HepG2 (cell line): ENCODE measurements at regions not wholly inside any gene's neighbourhood (a gene's known extent, or its start where the extent isn't known, plus 50 kb on each side); places are given as distances from the start of the nearest gene placed in this dataset.

Source experiments
- ATAC-seq: fragments of 200-7000 bp; cut with Tn5 transposase; 3 replicates; pipeline ENCODE4 v1.9.1; 2020; ENCODE audit warnings: mild to moderate bottlenecking, moderate library complexity
- BruUV-seq: library from RNA; stranded (reverse); fragments of 400-500 nt; replicated peaks from 2 replicates; lab custom pipeline; 2021; lab: Mats Ljungman, UMichigan
- CTCF ChIA-PET: fragments of 300-600 bp; formaldehyde crosslinking; extraction: SDS; loops from one replicate; lab custom pipeline; 2021; ENCODE audit warnings: low total read pairs, inconsistent platforms, low intra/inter-chr PET ratio; lab: Yijun Ruan, JAX
- POLR2A ChIA-PET: fragments of 350-600 bp; sonication (Branson Sonifier 250); formaldehyde crosslinking; loops from one replicate; lab custom pipeline; 2020; ENCODE audit warnings: antibody characterized with exemption, inconsistent platforms; lab: Yijun Ruan, JAX
- DNase-seq: peaks from one replicate; pipeline ENCODE4 v3.0.0-alpha.2; 2015; ENCODE audit warnings: low spot score
- FAIRE-seq: peaks from 3 replicates; lab custom pipeline; 2011; peaks lifted over from hg19 to GRCh38; lab: Jason Lieb, UNC
- H2AFZ ChIP-seq: one replicate; pipeline ENCODE4 v1.6.1; 2011; ENCODE audit warnings: low read length, inconsistent platforms
- H3K27ac ChIP-seq: fragments of 300-600 bp; 3 replicates; pipeline ENCODE4 v1.8.0; 2011; ENCODE audit warnings: mixed run types, mild to moderate bottlenecking, mixed read lengths, low read length, inconsistent platforms; ENCODE audit not compliant: insufficient read depth; ENCODE audit errors: extremely low read length
- H3K27me3 ChIP-seq, 2 experiments: fragments of 200-600 bp in 1 of 2; 2 replicates in 1 of 2; 3 replicates in 1 of 2; pipeline versions ENCODE4 v1.6.0 to v1.8.0; 2011; ENCODE audit warnings: low read length in 2 of 2, mild to moderate bottlenecking in 2 of 2, moderate library complexity in 2 of 2, inconsistent platforms in 1 of 2; ENCODE audit not compliant: insufficient read depth in 2 of 2, control insufficient read depth in 1 of 2
- H3K36me3 ChIP-seq, 2 experiments: fragments of 200-600 bp in 1 of 2; replicated peaks in 1 of 2; 2 replicates in 1 of 2; 3 replicates in 1 of 2; pipeline versions ENCODE4 v1.5.1 to v1.8.0; 2011; ENCODE audit warnings: low read length in 2 of 2, inconsistent platforms in 1 of 2; ENCODE audit not compliant: insufficient read depth in 2 of 2, control insufficient read depth in 1 of 2
- H3K4me1 ChIP-seq: 2 replicates; pipeline ENCODE4 v1.5.1; 2012; ENCODE audit warnings: low read length, inconsistent platforms; ENCODE audit not compliant: insufficient read depth
- H3K4me2 ChIP-seq: 2 replicates; pipeline ENCODE4 v1.6.0; 2011; ENCODE audit warnings: low read depth, low read length, inconsistent platforms
- H3K4me3 ChIP-seq, 3 experiments: fragments of 200-600 bp in 1 of 3; sonication (generic), shearing (Covaris generic) in 1 of 3; replicated peaks in 1 of 3; 2 replicates each; pipeline ENCODE4 v1.5.1; 2011 to 2016; ENCODE audit warnings: low read length in 3 of 3, inconsistent platforms in 2 of 3, low read depth in 2 of 3, mild to moderate bottlenecking in 2 of 3, control low read depth in 1 of 3, mixed read lengths in 1 of 3; ENCODE audit not compliant: insufficient read depth in 1 of 3
- H3K79me2 ChIP-seq: one replicate; pipeline ENCODE4 v1.6.1; 2011; ENCODE audit warnings: low read length, inconsistent platforms; ENCODE audit not compliant: insufficient read depth
- H3K9ac ChIP-seq: 2 replicates; pipeline ENCODE4 v1.6.0; 2011; ENCODE audit warnings: mild to moderate bottlenecking, low read depth, low read length, inconsistent platforms; ENCODE audit not compliant: insufficient read depth
- H3K9me3 ChIP-seq: 2 replicates; pipeline ENCODE4 v1.5.1; 2012; ENCODE audit warnings: mild to moderate bottlenecking, low read length
- H4K20me1 ChIP-seq: 2 replicates; pipeline ENCODE4 v1.6.0; 2011; ENCODE audit warnings: inconsistent platforms, mild to moderate bottlenecking, low read length, moderate library complexity; ENCODE audit not compliant: insufficient read depth
- BRCA1 ChIP-seq: sonication (generic); formaldehyde crosslinking; IDR thresholded peaks from 2 replicates; pipeline ENCODE4 v1.4.0; 2020; ENCODE audit warnings: missing genetic modification reagents
- FOXA3 ChIP-seq: IDR thresholded peaks from 2 replicates; pipeline ENCODE4 v1.6.1; 2016; ENCODE audit warnings: missing genetic modification reagents, missing compliant biosample characterization
- POLR2G ChIP-seq: fragments of 200-400 bp; formaldehyde crosslinking; IDR thresholded peaks from 2 replicates; pipeline ENCODE4 v1.6.1; 2018; ENCODE audit warnings: mild to moderate bottlenecking, low read depth, low read length, moderate library complexity
- RFXANK ChIP-seq: IDR thresholded peaks from 2 replicates; pipeline ENCODE4 v1.6.1; 2016
- SNAI1 ChIP-seq: sonication (generic); formaldehyde crosslinking; IDR thresholded peaks from 2 replicates; pipeline ENCODE4 v1.5.0; 2020; ENCODE audit warnings: mild to moderate bottlenecking, missing genetic modification reagents, borderline replicate concordance
- ZNF260 ChIP-seq: sonication (generic); formaldehyde crosslinking; IDR thresholded peaks from 2 replicates; pipeline ENCODE4 v1.4.0; 2020; ENCODE audit warnings: missing genetic modification reagents, low read depth, mild to moderate bottlenecking, borderline replicate concordance
- ZNF530 ChIP-seq: sonication (generic); formaldehyde crosslinking; IDR thresholded peaks from 2 replicates; pipeline ENCODE4 v1.5.0; 2020; ENCODE audit warnings: low read depth, mild to moderate bottlenecking, missing genetic modification reagents
- ZNF619 ChIP-seq: sonication (generic); formaldehyde crosslinking; IDR thresholded peaks from 2 replicates; pipeline ENCODE4 v1.4.0; 2020; ENCODE audit warnings: mild to moderate bottlenecking, missing genetic modification reagents
- ZNF629 ChIP-seq: sonication (generic); formaldehyde crosslinking; conservative IDR thresholded peaks from 2 replicates; pipeline ENCODE4 v1.5.0; 2020; ENCODE audit warnings: missing genetic modification reagents
- ZNF724P ChIP-seq: sonication (generic); formaldehyde crosslinking; IDR thresholded peaks from 2 replicates; pipeline ENCODE4 v1.8.0; 2022; ENCODE audit warnings: missing genetic modification reagents, borderline replicate concordance
- ZNF737 ChIP-seq: sonication (generic); formaldehyde crosslinking; IDR thresholded peaks from 2 replicates; pipeline ENCODE4 v1.5.0; 2020; ENCODE audit warnings: missing genetic modification reagents, mild to moderate bottlenecking, borderline replicate concordance
- ZNF775 ChIP-seq: sonication (generic); formaldehyde crosslinking; IDR thresholded peaks from 2 replicates; pipeline ENCODE4 v1.4.0; 2020; ENCODE audit warnings: missing genetic modification reagents, mild to moderate bottlenecking, moderate library complexity, borderline replicate concordance
- ZSCAN30 ChIP-seq: sonication (generic); formaldehyde crosslinking; IDR thresholded peaks from 2 replicates; pipeline ENCODE4 v1.5.0; 2020; ENCODE audit warnings: mild to moderate bottlenecking, missing genetic modification reagents
- WGBS: methylation state at CpG from one replicate; pipeline ENCODE4 v1.1.6; 2017; ENCODE audit warnings: low lambda C conversion rate; 5-methylcytosine and 5-hydroxymethylcytosine counted together
- in situ Hi-C: cut with HindIII; loops from 2 replicates; pipeline ENCODE4 v1.10.0; 2017; ENCODE audit warnings: low pct_unique_long_range_greater_than_20kb; ENCODE audit not compliant: extremely low pct_ligation_motif_present
- intact Hi-C: fragments of 100-400 bp; cut with micrococcal nuclease; formaldehyde crosslinking; loops from one replicate; pipeline ENCODE4 v1.10.0; 2022; ENCODE audit not compliant: unreplicated experiment
- TF ChIP-seq, protein P1 (sequence below): sonication (generic); formaldehyde crosslinking; IDR thresholded peaks from 2 replicates; pipeline ENCODE4 v1.8.1; 2023; ENCODE audit warnings: mild to moderate bottlenecking, inconsistent platforms, moderate library complexity, missing genetic modification reagents, borderline replicate concordance

DNA sequence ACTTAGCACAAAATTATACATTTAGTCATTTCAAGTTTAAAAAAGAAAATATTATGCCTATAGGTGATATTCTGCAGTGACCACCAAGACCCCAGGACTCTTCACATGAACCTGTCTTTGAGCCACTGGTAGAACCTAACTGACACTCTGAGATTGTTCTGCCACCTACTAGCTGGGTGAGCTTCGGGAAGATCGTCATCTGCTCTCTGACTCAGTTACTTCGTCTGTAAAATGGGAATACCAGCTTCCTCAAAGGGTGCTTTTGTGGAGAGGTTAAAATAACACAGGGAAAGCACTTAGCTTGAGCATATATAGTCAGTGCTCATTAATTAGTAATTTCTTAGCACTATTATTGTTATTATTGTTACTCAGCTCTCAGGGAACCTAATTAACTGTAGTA lies 228.5 kb upstream of the JUN start:
- Histone ChIP-seq H3K79me2 (no peaks in the 10 kb centered on the region), H3K27ac (no peak overlapping the region), H3K9ac (no peak overlapping the region), H2AFZ (no peak overlapping the region), H3K9me3 (no peaks in the 10 kb centered on the region), H4K20me1 (no peaks in the 10 kb centered on the region), H3K4me2 (no peak overlapping the region), H3K4me3 (no peak overlapping the region), H3K4me1 (no peaks in the 10 kb centered on the region), H3K36me3 (no peaks in the 10 kb centered on the region), H3K27me3 (peaks cover 3 to 28% of the 10 kb centered on the region in 2 experiments; a peak in 2 of 5 replicates)
- WGBS = 36% methylated on average over 3 of the region's 3 CpGs
- intact Hi-C loops (no loop called here), in situ Hi-C loops (no loop called here)
- no peak for FAIRE-seq
- POLR2A ChIA-PET = no interaction called here
- CTCF ChIA-PET = no interaction called here
- DNase-seq = no peak
- no peak for ATAC-seq
- TF ChIP-seq ZNF530 (CRISPR knock-in tag) (no peak), ZNF629 (CRISPR knock-in tag) (peak; percentile 25; the same call in 1 of the 2 replicates)
- no TSS peak for BruUV-seq

- WGBS = 41% methylated on average over 16 of the region's 16 CpGs
- no peak for DNase-seq
- H2AFZ ChIP-seq = no peak overlapping the region
- H3K79me2 ChIP-seq = no peaks in the 10 kb centered on the region
- FAIRE-seq = no peak
- H3K4me3 ChIP-seq = no peak overlapping the region
- POLR2A ChIA-PET = no interaction called here
- no peaks in the 10 kb centered on the region for H3K36me3 ChIP-seq
- H3K9ac ChIP-seq = no peak overlapping the region
- 0 out of 2 replicates have a peak, but pooled peaks cover 4% of the 10 kb centered on the region for H3K9me3 ChIP-seq
- intact Hi-C loops (no loop called here), in situ Hi-C loops (no loop called here)
- no TSS peak for BruUV-seq
- H4K20me1 ChIP-seq = no peaks in the 10 kb centered on the region
- CTCF ChIA-PET = no interaction called here
- ATAC-seq = no peak
- no peak overlapping the region for H3K27ac ChIP-seq
- H3K4me1 ChIP-seq = no peaks in the 10 kb centered on the region
- peaks cover 3 to 34% of the 10 kb centered on the region in 2 experiments; a peak in 2 of 5 replicates for H3K27me3 ChIP-seq
- H3K4me2 ChIP-seq = peak overlapping the region; percentile 14; the same call in 1 of the 2 replicates
- TF ChIP-seq FOXA3 (CRISPR knock-in tag) (no peak), ZNF619 (CRISPR knock-in tag) (no peak), ZNF724P (no peak), ZNF775 (CRISPR knock-in tag) (no peak), ZNF737 (CRISPR knock-in tag) (no peak), BRCA1 (CRISPR knock-in tag) (no peak), POLR2G (no peak), RFXANK (CRISPR knock-in tag) (no peak), SNAI1 (CRISPR knock-in tag) (no peak), ZNF260 (CRISPR knock-in tag) (no peak), ZSCAN30 (no peak)
- TF ChIP-seq, protein P1, sequence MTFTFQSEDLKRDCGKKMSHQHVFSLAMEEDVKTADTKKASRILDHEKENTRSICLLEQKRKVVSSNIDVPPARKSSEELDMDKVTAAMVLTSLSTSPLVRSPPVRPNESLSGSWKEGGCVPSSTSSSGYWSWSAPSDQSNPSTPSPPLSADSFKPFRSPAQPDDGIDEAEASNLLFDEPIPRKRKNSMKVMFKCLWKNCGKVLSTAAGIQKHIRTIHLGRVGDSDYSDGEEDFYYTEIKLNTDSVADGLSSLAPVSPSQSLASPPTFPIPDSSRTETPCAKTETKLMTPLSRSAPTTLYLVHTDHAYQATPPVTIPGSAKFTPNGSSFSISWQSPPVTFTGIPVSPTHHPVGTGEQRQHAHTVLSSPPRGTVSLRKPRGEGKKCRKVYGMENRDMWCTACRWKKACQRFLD = no peak
Measured at GRCh38 chr1:59013276-59013927, 229.6 kb upstream of the JUN start.
